Keratinocyte (primary cell): ENCODE measurements at regions not wholly inside any gene's neighbourhood (a gene's known extent, or its start where the extent isn't known, plus 50 kb on each side); places are given as distances from the start of the nearest gene placed in this dataset.

ENCODE experiments used
- DNase-seq: peaks from one replicate; pipeline ENCODE4 v3.0.0-alpha.2; 2011; ENCODE audit warnings: low read depth, missing footprints, low spot score
- FAIRE-seq: peaks from 2 replicates; lab custom pipeline; 2011; peaks lifted over from hg19 to GRCh38; lab: Jason Lieb, UNC
- H2AFZ ChIP-seq: 2 replicates; pipeline ENCODE4 v1.6.0; 2012; ENCODE audit warnings: low read length, control low read depth, inconsistent platforms; ENCODE audit not compliant: control insufficient read depth
- H3K27ac ChIP-seq: 2 replicates; pipeline ENCODE4 v1.5.1; 2011; ENCODE audit warnings: low read length; ENCODE audit not compliant: control insufficient read depth, insufficient read depth
- H3K27me3 ChIP-seq: 3 replicates; pipeline ENCODE4 v1.6.0; 2011; ENCODE audit warnings: low read length; ENCODE audit not compliant: control insufficient read depth, insufficient read depth; ENCODE audit errors: extremely low read depth
- H3K36me3 ChIP-seq, 2 experiments: 2 replicates in 1 of 2; 3 replicates in 1 of 2; pipeline ENCODE4 v1.5.1; 2011; ENCODE audit warnings: low read length in 2 of 2, mild to moderate bottlenecking in 1 of 2; ENCODE audit not compliant: control insufficient read depth in 2 of 2, insufficient read depth in 2 of 2; ENCODE audit errors: extremely low read depth in 1 of 2
- H3K4me1 ChIP-seq: 3 replicates; pipeline ENCODE4 v1.5.1; 2011; ENCODE audit warnings: low read length; ENCODE audit not compliant: control insufficient read depth, insufficient read depth; ENCODE audit errors: extremely low read depth
- H3K4me2 ChIP-seq: 3 replicates; pipeline ENCODE4 v1.6.0; 2011; ENCODE audit warnings: low read depth, low read length; ENCODE audit not compliant: control insufficient read depth, insufficient read depth; ENCODE audit errors: extremely low read depth
- H3K4me3 ChIP-seq, 3 experiments: fragments of 200-600 bp in 1 of 3; sonication (generic) in 1 of 3; 2 replicates in 2 of 3; 3 replicates in 1 of 3; pipeline ENCODE4 v1.5.1; 2011 to 2016; ENCODE audit warnings: low read length in 3 of 3, mild to moderate bottlenecking in 3 of 3, control low read depth in 2 of 3, inconsistent platforms in 1 of 3, low read depth in 1 of 3, mixed read lengths in 1 of 3, mixed run types in 1 of 3, moderate library complexity in 1 of 3; ENCODE audit not compliant: control insufficient read depth in 2 of 3, insufficient read depth in 2 of 3; ENCODE audit errors: extremely low read depth in 1 of 3
- H3K79me2 ChIP-seq: 2 replicates; pipeline ENCODE4 v1.6.0; 2012; ENCODE audit warnings: low read length; ENCODE audit not compliant: control insufficient read depth, insufficient read depth
- H3K9ac ChIP-seq: 3 replicates; pipeline ENCODE4 v1.6.0; 2011; ENCODE audit warnings: low read length; ENCODE audit not compliant: control insufficient read depth, insufficient read depth; ENCODE audit errors: extremely low read depth
- H3K9me1 ChIP-seq: 3 replicates; pipeline ENCODE4 v1.6.0; 2011; ENCODE audit warnings: low read length; ENCODE audit not compliant: control insufficient read depth, insufficient read depth; ENCODE audit errors: extremely low read depth
- H3K9me3 ChIP-seq: 2 replicates; pipeline ENCODE4 v1.5.1; 2012; ENCODE audit warnings: low read depth, low read length; ENCODE audit not compliant: control insufficient read depth
- H4K20me1 ChIP-seq: 3 replicates; pipeline ENCODE4 v1.6.0; 2011; ENCODE audit warnings: low read length; ENCODE audit not compliant: control insufficient read depth, insufficient read depth; ENCODE audit errors: extremely low read depth
- CTCF ChIP-seq, 3 experiments: IDR thresholded peaks in 1 of 3; conservative IDR thresholded peaks in 1 of 3; optimal IDR thresholded peaks in 1 of 3; 2 replicates in 2 of 3; 3 replicates in 1 of 3; pipeline versions ENCODE3 to v1.5.1; 2011; ENCODE audit warnings: low read length in 3 of 3, mild to moderate bottlenecking in 3 of 3, moderate library complexity in 2 of 3, control low read depth in 1 of 3, inconsistent platforms in 1 of 3; ENCODE audit not compliant: insufficient read depth in 2 of 3; ENCODE audit errors: extremely low read depth in 1 of 3
- EZH2 ChIP-seq: IDR thresholded peaks from one replicate; pipeline ENCODE4 v1.6.1; 2012; ENCODE audit warnings: inconsistent platforms, mild to moderate bottlenecking, low read length, moderate library complexity
- dilution Hi-C: fragments of 300-500 bp; cut with MboI; formaldehyde crosslinking; loops from one replicate; pipeline ENCODE4 v1.7.0; 2020; ENCODE audit warnings: low sequenced_read_pairs; ENCODE audit not compliant: extremely low pct_ligation_motif_present

- no peak overlapping the region for H3K4me2 ChIP-seq
- H2AFZ ChIP-seq: no peak overlapping the region
- TF ChIP-seq EZH2: no peak
- TF ChIP-seq CTCF (optimal IDR thresholded peaks at IDR 0.05 in 1 of 3, IDR thresholded peaks at IDR 0.05 in 1 of 3, conservative IDR thresholded peaks at IDR 0.05 in 1 of 3; ENCODE audit: extremely low read depth in 1 of 3, insufficient read depth in 2 of 3, low read length in 3 of 3): no peak
- no peaks in the 10 kb centered on the region for H3K27me3 ChIP-seq
- no peak for FAIRE-seq
- no peaks in the 10 kb centered on the region for H3K36me3 ChIP-seq
- no peak for DNase-seq
- no peak overlapping the region for H3K27ac ChIP-seq
- dilution Hi-C loops: no loop called here
- H3K9me1 ChIP-seq: no peaks in the 10 kb centered on the region
- no peak overlapping the region for H3K9ac ChIP-seq
- H3K4me1 ChIP-seq: no peaks in the 10 kb centered on the region
- no peak overlapping the region for H3K4me3 ChIP-seq
- H4K20me1 ChIP-seq: no peaks in the 10 kb centered on the region
- peaks cover 2% of the 10 kb centered on the region for H3K9me3 ChIP-seq
- H3K79me2 ChIP-seq: no peaks in the 10 kb centered on the region
Measured at GRCh38 chrX:34562006-34562405, 95.1 kb downstream of the TMEM47 start.

GRCh38 chrX:34560180-34560579 is 96.9 kb downstream of the TMEM47 start:
- Histone ChIP-seq H3K27me3 (no peaks in the 10 kb centered on the region), H3K9ac (no peak overlapping the region), H3K9me1 (no peaks in the 10 kb centered on the region), H3K79me2 (no peaks in the 10 kb centered on the region), H3K4me1 (no peaks in the 10 kb centered on the region), H3K9me3 (peaks cover 2% of the 10 kb centered on the region), H3K36me3 (no peaks in the 10 kb centered on the region), H3K4me3 (no peak overlapping the region), H3K4me2 (no peak overlapping the region), H2AFZ (no peak overlapping the region), H4K20me1 (no peaks in the 10 kb centered on the region), H3K27ac (no peak overlapping the region)
- dilution Hi-C loops: no loop called here
- TF ChIP-seq CTCF (optimal IDR thresholded peaks at IDR 0.05 in 1 of 3, IDR thresholded peaks at IDR 0.05 in 1 of 3, conservative IDR thresholded peaks at IDR 0.05 in 1 of 3; ENCODE audit: extremely low read depth in 1 of 3, insufficient read depth in 2 of 3, low read length in 3 of 3) (no peak), EZH2 (no peak)
- DNase-seq (no peak), FAIRE-seq (no peak)
